ENCODE measurements at regions not wholly inside any gene's neighbourhood (a gene's known extent, or its start where the extent isn't known, plus 50 kb on each side); places are given as distances from the start of the nearest gene placed in this dataset.

GRCh38 chr10:56902554-56902953 is 541.5 kb upstream of the ZWINT start:
- Histone ChIP-seq H3K27ac (ENCODE audit: low read depth, low read length) (no peak overlapping the region), H3K36me3 (ENCODE audit: control insufficient read depth in 1 of 2, insufficient read depth in 2 of 2, low read length in 2 of 2) (no peaks in the 10 kb centered on the region), H4K12ac (ENCODE audit: low read depth, low read length) (no peak overlapping the region), H3K79me2 (ENCODE audit: control insufficient read depth, insufficient read depth, low read length, poor library complexity) (no peaks in the 10 kb centered on the region), H3K4ac (ENCODE audit: low read depth, low read length) (no peak overlapping the region), H3K27me3 (ENCODE audit: insufficient read depth, low read length) (no peaks in the 10 kb centered on the region), H3K14ac (ENCODE audit: low read length) (no peak overlapping the region), H2BK120ac (ENCODE audit: insufficient read depth, low read length, poor library complexity) (no peak overlapping the region), H3K9me3 (ENCODE audit: insufficient read depth, low read depth, low read length) (no peaks in the 10 kb centered on the region), H2BK12ac (ENCODE audit: low read length) (no peak overlapping the region), H2AK5ac (ENCODE audit: low read length) (no peak overlapping the region), H3K9ac (ENCODE audit: low read length) (no peak overlapping the region), H3K79me1 (ENCODE audit: low read length) (no peaks in the 10 kb centered on the region), H2AFZ (ENCODE audit: insufficient read depth, low read length, poor library complexity) (no peak overlapping the region), H4K91ac (ENCODE audit: low read depth, low read length) (no peak overlapping the region), H4K8ac (ENCODE audit: low read depth, low read length) (no peak overlapping the region), H2BK5ac (ENCODE audit: low read depth, low read length, poor library complexity) (no peak overlapping the region), H3K18ac (ENCODE audit: low read length) (no peak overlapping the region), H3K23ac (ENCODE audit: low read length) (no peak overlapping the region), H3K4me1 (ENCODE audit: control insufficient read depth in 1 of 2, insufficient read depth in 2 of 2, low read length in 2 of 2) (no peaks in the 10 kb centered on the region), H3K4me2 (ENCODE audit: low read length) (no peak overlapping the region), H3K4me3 (ENCODE audit: low read depth, low read length) (no peak overlapping the region)
- DNase-seq: no peak
- whole genome bisulfite sequencing (ENCODE audit: extremely low coverage, insufficient coverage, insufficient read length): no CpG with 5 or more reads among the region's 3 CpGs

- no CpG with 5 or more reads among the region's 6 CpGs for WGBS (ENCODE audit: extremely low coverage, insufficient coverage, insufficient read length)
- Histone ChIP-seq H3K18ac (ENCODE audit: low read length) (no peak overlapping the region), H4K91ac (ENCODE audit: low read depth, low read length) (no peak overlapping the region), H2BK5ac (ENCODE audit: low read depth, low read length, poor library complexity) (no peak overlapping the region), H3K4me3 (ENCODE audit: low read depth, low read length) (no peak overlapping the region), H2AFZ (ENCODE audit: insufficient read depth, low read length, poor library complexity) (no peak overlapping the region), H4K12ac (ENCODE audit: low read depth, low read length) (no peak overlapping the region), H3K4me1 (ENCODE audit: control insufficient read depth in 1 of 2, insufficient read depth in 2 of 2, low read length in 2 of 2) (no peaks in the 10 kb centered on the region), H4K8ac (ENCODE audit: low read depth, low read length) (no peak overlapping the region), H3K27ac (ENCODE audit: low read depth, low read length) (no peak overlapping the region), H3K4me2 (ENCODE audit: low read length) (no peak overlapping the region), H3K9me3 (ENCODE audit: insufficient read depth, low read depth, low read length) (no peaks in the 10 kb centered on the region), H2AK5ac (ENCODE audit: low read length) (no peak overlapping the region), H3K27me3 (ENCODE audit: insufficient read depth, low read length) (no peaks in the 10 kb centered on the region), H3K4ac (ENCODE audit: low read depth, low read length) (no peak overlapping the region), H3K79me1 (ENCODE audit: low read length) (no peaks in the 10 kb centered on the region), H3K9ac (ENCODE audit: low read length) (no peak overlapping the region), H3K14ac (ENCODE audit: low read length) (no peak overlapping the region), H3K23ac (ENCODE audit: low read length) (no peak overlapping the region), H2BK120ac (ENCODE audit: insufficient read depth, low read length, poor library complexity) (no peak overlapping the region), H2BK12ac (ENCODE audit: low read length) (no peak overlapping the region), H3K36me3 (ENCODE audit: control insufficient read depth in 1 of 2, insufficient read depth in 2 of 2, low read length in 2 of 2) (no peaks in the 10 kb centered on the region), H3K79me2 (ENCODE audit: control insufficient read depth, insufficient read depth, low read length, poor library complexity) (no peaks in the 10 kb centered on the region)
- no peak for DNase-seq
Measured at GRCh38 chr10:56895306-56895705, 534.2 kb upstream of the ZWINT start.

- Histone ChIP-seq H2BK12ac (ENCODE audit: low read length) (no peak overlapping the region), H2BK5ac (ENCODE audit: low read depth, low read length, poor library complexity) (no peak overlapping the region), H3K14ac (ENCODE audit: low read length) (no peak overlapping the region), H3K4me2 (ENCODE audit: low read length) (no peak overlapping the region), H3K9me3 (ENCODE audit: insufficient read depth, low read depth, low read length) (no peaks in the 10 kb centered on the region), H4K12ac (ENCODE audit: low read depth, low read length) (no peak overlapping the region), H3K27me3 (ENCODE audit: insufficient read depth, low read length) (no peaks in the 10 kb centered on the region), H3K79me2 (ENCODE audit: control insufficient read depth, insufficient read depth, low read length, poor library complexity) (no peaks in the 10 kb centered on the region), H3K36me3 (ENCODE audit: control insufficient read depth in 1 of 2, insufficient read depth in 2 of 2, low read length in 2 of 2) (no peaks in the 10 kb centered on the region), H4K91ac (ENCODE audit: low read depth, low read length) (no peak overlapping the region), H3K18ac (ENCODE audit: low read length) (no peak overlapping the region), H2BK120ac (ENCODE audit: insufficient read depth, low read length, poor library complexity) (no peak overlapping the region), H3K4me3 (ENCODE audit: low read depth, low read length) (no peak overlapping the region), H3K79me1 (ENCODE audit: low read length) (no peaks in the 10 kb centered on the region), H3K4me1 (ENCODE audit: control insufficient read depth in 1 of 2, insufficient read depth in 2 of 2, low read length in 2 of 2) (no peaks in the 10 kb centered on the region), H3K4ac (ENCODE audit: low read depth, low read length) (no peak overlapping the region), H3K23ac (ENCODE audit: low read length) (no peak overlapping the region), H3K9ac (ENCODE audit: low read length) (no peak overlapping the region), H2AK5ac (ENCODE audit: low read length) (no peak overlapping the region), H2AFZ (ENCODE audit: insufficient read depth, low read length, poor library complexity) (no peak overlapping the region), H4K8ac (ENCODE audit: low read depth, low read length) (no peak overlapping the region), H3K27ac (ENCODE audit: low read depth, low read length) (no peak overlapping the region)
- no CpG with 5 or more reads among the region's 3 CpGs for WGBS (ENCODE audit: extremely low coverage, insufficient coverage, insufficient read length)
- DNase-seq: no peak
Measured at GRCh38 chr10:56881218-56881617, 520.2 kb upstream of the ZWINT start.

- Histone ChIP-seq H4K12ac (ENCODE audit: low read depth, low read length) (no peak overlapping the region), H4K91ac (ENCODE audit: low read depth, low read length) (no peak overlapping the region), H3K23ac (ENCODE audit: low read length) (no peak overlapping the region), H3K27ac (ENCODE audit: low read depth, low read length) (no peak overlapping the region), H2BK120ac (ENCODE audit: insufficient read depth, low read length, poor library complexity) (no peak overlapping the region), H3K79me1 (ENCODE audit: low read length) (no peaks in the 10 kb centered on the region), H3K4ac (ENCODE audit: low read depth, low read length) (no peak overlapping the region), H3K14ac (ENCODE audit: low read length) (no peak overlapping the region), H3K27me3 (ENCODE audit: insufficient read depth, low read length) (no peaks in the 10 kb centered on the region), H3K9me3 (ENCODE audit: insufficient read depth, low read depth, low read length) (no peaks in the 10 kb centered on the region), H4K8ac (ENCODE audit: low read depth, low read length) (no peak overlapping the region), H3K4me2 (ENCODE audit: low read length) (no peak overlapping the region), H3K18ac (ENCODE audit: low read length) (no peak overlapping the region), H2AFZ (ENCODE audit: insufficient read depth, low read length, poor library complexity) (no peak overlapping the region), H2BK12ac (ENCODE audit: low read length) (no peak overlapping the region), H2BK5ac (ENCODE audit: low read depth, low read length, poor library complexity) (no peak overlapping the region), H2AK5ac (ENCODE audit: low read length) (no peak overlapping the region), H3K79me2 (ENCODE audit: control insufficient read depth, insufficient read depth, low read length, poor library complexity) (no peaks in the 10 kb centered on the region), H3K9ac (ENCODE audit: low read length) (no peak overlapping the region), H3K36me3 (ENCODE audit: control insufficient read depth in 1 of 2, insufficient read depth in 2 of 2, low read length in 2 of 2) (no peaks in the 10 kb centered on the region), H3K4me1 (ENCODE audit: control insufficient read depth in 1 of 2, insufficient read depth in 2 of 2, low read length in 2 of 2) (no peaks in the 10 kb centered on the region), H3K4me3 (ENCODE audit: low read depth, low read length) (no peak overlapping the region)
- DNase-seq: no peak
- WGBS (ENCODE audit: extremely low coverage, insufficient coverage, insufficient read length): no CpG with 5 or more reads among the region's 4 CpGs
Measured at GRCh38 chr10:56880606-56881005, 519.5 kb upstream of the ZWINT start.

All from trophoblast cell (in vitro differentiated cells and primary cell).